A673 (cell line): ENCODE measurements at regions not wholly inside any gene's neighbourhood (a gene's known extent, or its start where the extent isn't known, plus 50 kb on each side); places are given as distances from the start of the nearest gene placed in this dataset.

Experiments used
- EZH2 ChIP-seq: fragments of 200-600 bp; sonication (generic); IDR thresholded peaks from 2 replicates; pipeline ENCODE4 v1.6.1; 2017; ENCODE audit warnings: borderline replicate concordance, low read depth, mild to moderate bottlenecking, mixed read lengths, antibody characterized with exemption, low read length; ENCODE audit not compliant: poor library complexity, severe bottlenecking
- TF ChIP-seq, protein P1 (sequence below): fragments of 300-800, 200-600 bp; sonication (generic); conservative IDR thresholded peaks from 2 replicates; pipeline ENCODE4 v1.5.1; 2017; ENCODE audit warnings: low read depth, mild to moderate bottlenecking, antibody characterized with exemption, low read length, moderate library complexity, mixed read lengths

DNA sequence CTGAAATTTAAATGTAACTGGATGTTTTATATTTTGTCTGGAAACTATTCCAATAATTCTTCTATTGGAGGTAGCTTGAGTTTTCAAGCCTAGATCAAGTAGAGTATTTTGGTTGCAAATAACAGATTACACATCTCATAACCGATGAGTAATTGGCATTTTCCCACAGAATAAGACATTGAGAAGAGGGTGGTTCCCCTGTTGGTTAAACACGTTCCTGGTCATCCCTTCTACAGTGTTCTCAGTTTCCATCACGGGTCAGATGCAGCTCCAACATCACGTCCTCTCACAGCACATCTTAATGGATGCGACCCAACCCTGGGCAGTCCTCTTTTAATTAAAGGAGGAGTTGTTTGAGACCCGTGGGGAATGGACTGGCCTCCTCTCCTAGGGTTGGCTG lies 149.0 kb upstream of the ZNF516 start:
- TF ChIP-seq, protein P1, sequence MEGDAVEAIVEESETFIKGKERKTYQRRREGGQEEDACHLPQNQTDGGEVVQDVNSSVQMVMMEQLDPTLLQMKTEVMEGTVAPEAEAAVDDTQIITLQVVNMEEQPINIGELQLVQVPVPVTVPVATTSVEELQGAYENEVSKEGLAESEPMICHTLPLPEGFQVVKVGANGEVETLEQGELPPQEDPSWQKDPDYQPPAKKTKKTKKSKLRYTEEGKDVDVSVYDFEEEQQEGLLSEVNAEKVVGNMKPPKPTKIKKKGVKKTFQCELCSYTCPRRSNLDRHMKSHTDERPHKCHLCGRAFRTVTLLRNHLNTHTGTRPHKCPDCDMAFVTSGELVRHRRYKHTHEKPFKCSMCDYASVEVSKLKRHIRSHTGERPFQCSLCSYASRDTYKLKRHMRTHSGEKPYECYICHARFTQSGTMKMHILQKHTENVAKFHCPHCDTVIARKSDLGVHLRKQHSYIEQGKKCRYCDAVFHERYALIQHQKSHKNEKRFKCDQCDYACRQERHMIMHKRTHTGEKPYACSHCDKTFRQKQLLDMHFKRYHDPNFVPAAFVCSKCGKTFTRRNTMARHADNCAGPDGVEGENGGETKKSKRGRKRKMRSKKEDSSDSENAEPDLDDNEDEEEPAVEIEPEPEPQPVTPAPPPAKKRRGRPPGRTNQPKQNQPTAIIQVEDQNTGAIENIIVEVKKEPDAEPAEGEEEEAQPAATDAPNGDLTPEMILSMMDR = no peak
- no peak for TF ChIP-seq EZH2
